Right lobe of liver (tissue), 4 donors: ENCODE measurements at regions not wholly inside any gene's neighbourhood (a gene's known extent, or its start where the extent isn't known, plus 50 kb on each side); places are given as distances from the start of the nearest gene placed in this dataset.

Experiments
- POLR2A ChIP-seq: fragments of 450-650 bp; IDR thresholded peaks from one replicate; pipeline ENCODE4 v1.6.1; 2017; ENCODE audit warnings: antibody characterized with exemption, mild to moderate bottlenecking
- TF ChIP-seq, protein P1 (sequence below), 4 donors: fragments of 200-600 bp in 3 of 4; fragments of 450-650 bp in 1 of 4; IDR thresholded peaks; one replicate each; pipeline versions ENCODE4 v1.5.1 to v1.8.0; 2016 to 2022; ENCODE audit warnings: antibody characterized with exemption in 4 of 4, mild to moderate bottlenecking in 2 of 4
- donor health status: DM: no; HTN: no; CAD: no.
- donor health status: DM: no; HTN: no; CAD: no.
- donor health status: DM: no; HTN: yes; CAD: no.

DNA sequence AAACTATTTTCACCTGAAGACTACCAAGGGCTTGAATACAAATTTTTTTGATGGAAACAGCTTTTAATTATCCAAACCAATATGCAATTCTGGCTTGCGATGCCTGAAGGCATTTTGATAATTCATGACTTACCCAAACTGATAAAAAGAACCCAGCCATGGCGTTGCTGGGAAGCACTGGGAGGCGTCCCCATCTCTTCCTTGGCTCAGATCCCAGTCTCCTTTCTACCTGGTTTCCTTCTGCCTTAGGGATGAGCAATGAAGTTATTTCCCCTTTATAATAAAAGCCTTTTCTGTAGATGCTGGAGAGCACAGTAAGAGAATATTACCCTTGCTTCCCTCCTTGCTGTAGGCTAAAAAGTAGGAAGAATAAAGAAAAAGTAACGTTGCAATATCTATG lies 129.1 kb upstream of the ANK3 start:
- TF ChIP-seq POLR2A = no peak
- TF ChIP-seq, protein P1, sequence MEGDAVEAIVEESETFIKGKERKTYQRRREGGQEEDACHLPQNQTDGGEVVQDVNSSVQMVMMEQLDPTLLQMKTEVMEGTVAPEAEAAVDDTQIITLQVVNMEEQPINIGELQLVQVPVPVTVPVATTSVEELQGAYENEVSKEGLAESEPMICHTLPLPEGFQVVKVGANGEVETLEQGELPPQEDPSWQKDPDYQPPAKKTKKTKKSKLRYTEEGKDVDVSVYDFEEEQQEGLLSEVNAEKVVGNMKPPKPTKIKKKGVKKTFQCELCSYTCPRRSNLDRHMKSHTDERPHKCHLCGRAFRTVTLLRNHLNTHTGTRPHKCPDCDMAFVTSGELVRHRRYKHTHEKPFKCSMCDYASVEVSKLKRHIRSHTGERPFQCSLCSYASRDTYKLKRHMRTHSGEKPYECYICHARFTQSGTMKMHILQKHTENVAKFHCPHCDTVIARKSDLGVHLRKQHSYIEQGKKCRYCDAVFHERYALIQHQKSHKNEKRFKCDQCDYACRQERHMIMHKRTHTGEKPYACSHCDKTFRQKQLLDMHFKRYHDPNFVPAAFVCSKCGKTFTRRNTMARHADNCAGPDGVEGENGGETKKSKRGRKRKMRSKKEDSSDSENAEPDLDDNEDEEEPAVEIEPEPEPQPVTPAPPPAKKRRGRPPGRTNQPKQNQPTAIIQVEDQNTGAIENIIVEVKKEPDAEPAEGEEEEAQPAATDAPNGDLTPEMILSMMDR (IDR thresholded peaks at IDR 0.05) = no peak
